ENCODE measurements at regions not wholly inside any gene's neighbourhood (a gene's known extent, or its start where the extent isn't known, plus 50 kb on each side); places are given as distances from the start of the nearest gene placed in this dataset.

DNA sequence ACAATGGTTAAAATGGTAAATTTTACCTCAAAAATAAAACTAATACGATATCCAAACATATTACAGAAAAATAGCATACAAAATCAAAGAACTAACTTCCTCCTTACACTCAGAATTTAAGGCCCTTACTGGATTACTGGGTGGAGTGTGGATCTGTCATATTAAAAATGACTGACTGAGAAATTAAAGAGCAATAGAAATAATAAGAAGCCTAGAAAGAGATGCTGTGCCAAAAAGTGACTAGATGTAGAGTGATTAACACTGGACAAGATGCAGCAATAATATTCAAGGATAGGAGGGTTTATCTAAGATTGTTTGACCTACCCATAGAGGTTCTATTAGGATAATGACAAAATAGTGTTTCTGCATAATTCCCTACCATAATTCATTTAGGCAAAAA is 424.3 kb downstream of the SETD4 start:
- WGBS, 4 donors: 88 to 96% (median 92%) methylated on average over 1 of the region's 1 CpG
- TF ChIP-seq CTCF (IDR thresholded peaks at IDR 0.05) (no peak), POLR2A (IDR thresholded peaks at IDR 0.05) (no peak)

DNA sequence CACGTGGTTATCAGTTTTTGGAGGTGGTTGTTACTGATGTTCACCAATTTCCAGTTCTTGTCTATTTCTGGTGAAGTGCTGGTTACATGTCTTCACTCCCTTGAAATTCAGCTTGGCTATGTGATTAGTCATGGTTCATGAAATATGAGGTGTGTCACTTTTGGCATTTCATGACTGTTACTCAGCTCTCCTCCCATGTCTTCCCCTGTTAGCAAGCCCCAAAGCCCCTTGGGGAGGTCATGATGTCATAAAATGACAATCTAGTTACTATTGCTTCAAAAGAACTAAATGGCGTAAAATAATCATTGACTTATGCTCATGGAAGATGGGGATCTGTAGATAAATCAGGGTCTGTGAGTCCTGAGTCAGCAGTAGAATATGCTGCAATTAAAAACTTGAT is 425.1 kb downstream of the SETD4 start:
- H3K4me3 ChIP-seq: no peak overlapping the region
- intact Hi-C loops (cut with DNase I): no loop called here
- DNase-seq: no peak
- H3K27ac ChIP-seq: no peak overlapping the region
- no peaks in the 10 kb centered on the region for H3K36me3 ChIP-seq (replicated peaks in 1 of 2)
- WGBS, 4 donors: 84 to 98% (median 88%) methylated on average over 2 of the region's 2 CpGs
- H3K27me3 ChIP-seq: no peaks in the 10 kb centered on the region
- H3K9me3 ChIP-seq (replicated peaks in 1 of 3): no peaks in the 10 kb centered on the region
- no peak for TF ChIP-seq CTCF (IDR thresholded peaks at IDR 0.05)
- TF ChIP-seq POLR2A (IDR thresholded peaks at IDR 0.05): no peak
- no peaks in the 10 kb centered on the region for H3K4me1 ChIP-seq (replicated peaks in 1 of 2)

More for the DNA sequence above, 424.3 kb downstream of the SETD4 start:
- no peak overlapping the region for H3K4me3 ChIP-seq
- no peaks in the 10 kb centered on the region for H3K9me3 ChIP-seq (replicated peaks in 1 of 3)
- H3K4me1 ChIP-seq (replicated peaks in 1 of 2): no peaks in the 10 kb centered on the region
- intact Hi-C loops (cut with DNase I): no loop called here
- no peak for DNase-seq
- H3K36me3 ChIP-seq (replicated peaks in 1 of 2): no peaks in the 10 kb centered on the region
- no peaks in the 10 kb centered on the region for H3K27me3 ChIP-seq
- no peak overlapping the region for H3K27ac ChIP-seq

- no peaks in the 10 kb centered on the region for H3K4me1 ChIP-seq (replicated peaks in 1 of 2)
- DNase-seq: no peak
- intact Hi-C loops (cut with DNase I): no loop called here
- TF ChIP-seq CTCF (IDR thresholded peaks at IDR 0.05) (no peak), POLR2A (IDR thresholded peaks at IDR 0.05) (no peak)
- WGBS, 4 donors: 76 to 87% (median 83%) methylated on average over 9 of the region's 9 CpGs
- H3K27ac ChIP-seq: no peak overlapping the region
- no peaks in the 10 kb centered on the region for H3K9me3 ChIP-seq (replicated peaks in 1 of 3)
- no peaks in the 10 kb centered on the region for H3K27me3 ChIP-seq
- H3K4me3 ChIP-seq: no peak overlapping the region
- H3K36me3 ChIP-seq (replicated peaks in 1 of 2): no peaks in the 10 kb centered on the region
These were observed 426.8 kb downstream of the SETD4 start for GRCh38 chr21:35633501-35633900.

GRCh38 chr21:35632711-35633110 is 427.6 kb downstream of the SETD4 start:
- no peak for DNase-seq
- Histone ChIP-seq H3K4me1 (replicated peaks in 1 of 2) (no peaks in the 10 kb centered on the region), H3K9me3 (replicated peaks in 1 of 3) (no peaks in the 10 kb centered on the region), H3K36me3 (replicated peaks in 1 of 2) (no peaks in the 10 kb centered on the region), H3K27ac (no peak overlapping the region), H3K4me3 (no peak overlapping the region), H3K27me3 (no peaks in the 10 kb centered on the region)
- 86 to 100% (median 89%) methylated on average over 1 to 5 of the region's 5 CpGs for WGBS, 4 donors
- TF ChIP-seq CTCF (IDR thresholded peaks at IDR 0.05) (no peak), POLR2A (IDR thresholded peaks at IDR 0.05) (no peak)
- intact Hi-C loops (cut with DNase I): no loop called here

Measured in adrenal gland (tissue), 9 donors.